ENCODE measurements at regions not wholly inside any gene's neighbourhood (a gene's known extent, or its start where the extent isn't known, plus 50 kb on each side); places are given as distances from the start of the nearest gene placed in this dataset.

- TF ChIP-seq PRDM15 (CRISPR knock-in tag; IDR thresholded peaks at IDR 0.05) (no peak), CTCF (IDR thresholded peaks at IDR 0.05 in 2 of 3, conservative IDR thresholded peaks at IDR 0.05 in 1 of 3; ENCODE audit: control insufficient read depth in 2 of 3, extremely low read depth in 1 of 3, insufficient read depth in 1 of 3, low read depth in 3 of 3, low read length in 3 of 3) (no peak), MYB (IDR thresholded peaks at IDR 0.05; ENCODE audit: borderline replicate concordance, low read depth, low read length) (no peak), BRCA1 (IDR thresholded peaks at IDR 0.05; ENCODE audit: low read depth, low read length) (no peak), CREB1 (IDR thresholded peaks at IDR 0.05; ENCODE audit: low read depth) (no peak), ESRRA (IDR thresholded peaks at IDR 0.05; ENCODE audit: low read length) (no peak), POLR2A (IDR thresholded peaks at IDR 0.05; ENCODE audit: low read depth, low read length) (no peak), NR2C2 (IDR thresholded peaks at IDR 0.05; ENCODE audit: borderline replicate concordance, control insufficient read depth, insufficient read length, low read depth) (no peak)
Measured at GRCh38 chr1:199265319-199265718, 626.5 kb downstream of the PTPRC start.
